GM06990 (cell line): ENCODE measurements at regions not wholly inside any gene's neighbourhood (a gene's known extent, or its start where the extent isn't known, plus 50 kb on each side); places are given as distances from the start of the nearest gene placed in this dataset.

Source experiments
- DNase-seq: peaks from one replicate; pipeline ENCODE4 v3.0.0-alpha.2; 2011; ENCODE audit not compliant: insufficient read length; ENCODE audit errors: extremely low read depth
- H3K27me3 ChIP-seq: replicated peaks from 2 replicates; pipeline ENCODE4 v1.6.0; 2011; ENCODE audit warnings: low read length; ENCODE audit not compliant: control insufficient read depth, insufficient read depth
- H3K36me3 ChIP-seq: 2 replicates; pipeline ENCODE4 v1.5.1; 2011; ENCODE audit warnings: low read length; ENCODE audit not compliant: control insufficient read depth, insufficient read depth
- H3K4me3 ChIP-seq: replicated peaks from 2 replicates; pipeline ENCODE4 v1.5.1; 2011; ENCODE audit warnings: low read depth, mild to moderate bottlenecking, control low read depth, low read length
- TF ChIP-seq, protein P1 (sequence below): IDR thresholded peaks from 2 replicates; pipeline ENCODE4 v1.5.1; 2011; ENCODE audit warnings: low read length, control low read depth, mild to moderate bottlenecking, inconsistent platforms; ENCODE audit not compliant: insufficient read depth, poor library complexity, severe bottlenecking

DNA sequence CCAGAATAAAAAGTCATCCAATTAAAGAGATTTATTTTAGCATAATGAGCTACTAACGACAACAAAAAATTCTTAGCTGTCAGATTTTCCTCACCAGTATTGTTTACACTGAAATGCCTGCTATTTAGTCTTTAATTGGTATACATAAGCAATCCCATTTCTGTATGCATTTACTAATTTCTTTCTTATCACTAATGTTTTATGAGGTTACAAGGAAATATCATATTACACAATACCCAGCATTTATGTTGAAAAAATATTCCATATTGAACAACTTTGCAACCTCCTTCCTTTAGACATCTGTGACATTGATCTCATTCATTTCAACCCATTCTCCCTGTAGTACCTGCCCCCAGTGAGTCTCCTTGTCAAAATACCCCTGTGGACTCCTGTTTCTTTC is 135.4 kb downstream of the SLITRK6 start:
- H3K36me3 ChIP-seq, result no peaks in the 10 kb centered on the region
- no peaks in the 10 kb centered on the region for H3K27me3 ChIP-seq
- TF ChIP-seq, protein P1, sequence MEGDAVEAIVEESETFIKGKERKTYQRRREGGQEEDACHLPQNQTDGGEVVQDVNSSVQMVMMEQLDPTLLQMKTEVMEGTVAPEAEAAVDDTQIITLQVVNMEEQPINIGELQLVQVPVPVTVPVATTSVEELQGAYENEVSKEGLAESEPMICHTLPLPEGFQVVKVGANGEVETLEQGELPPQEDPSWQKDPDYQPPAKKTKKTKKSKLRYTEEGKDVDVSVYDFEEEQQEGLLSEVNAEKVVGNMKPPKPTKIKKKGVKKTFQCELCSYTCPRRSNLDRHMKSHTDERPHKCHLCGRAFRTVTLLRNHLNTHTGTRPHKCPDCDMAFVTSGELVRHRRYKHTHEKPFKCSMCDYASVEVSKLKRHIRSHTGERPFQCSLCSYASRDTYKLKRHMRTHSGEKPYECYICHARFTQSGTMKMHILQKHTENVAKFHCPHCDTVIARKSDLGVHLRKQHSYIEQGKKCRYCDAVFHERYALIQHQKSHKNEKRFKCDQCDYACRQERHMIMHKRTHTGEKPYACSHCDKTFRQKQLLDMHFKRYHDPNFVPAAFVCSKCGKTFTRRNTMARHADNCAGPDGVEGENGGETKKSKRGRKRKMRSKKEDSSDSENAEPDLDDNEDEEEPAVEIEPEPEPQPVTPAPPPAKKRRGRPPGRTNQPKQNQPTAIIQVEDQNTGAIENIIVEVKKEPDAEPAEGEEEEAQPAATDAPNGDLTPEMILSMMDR, result no peak
- H3K4me3 ChIP-seq, result no peak overlapping the region
- no peak for DNase-seq

DNA sequence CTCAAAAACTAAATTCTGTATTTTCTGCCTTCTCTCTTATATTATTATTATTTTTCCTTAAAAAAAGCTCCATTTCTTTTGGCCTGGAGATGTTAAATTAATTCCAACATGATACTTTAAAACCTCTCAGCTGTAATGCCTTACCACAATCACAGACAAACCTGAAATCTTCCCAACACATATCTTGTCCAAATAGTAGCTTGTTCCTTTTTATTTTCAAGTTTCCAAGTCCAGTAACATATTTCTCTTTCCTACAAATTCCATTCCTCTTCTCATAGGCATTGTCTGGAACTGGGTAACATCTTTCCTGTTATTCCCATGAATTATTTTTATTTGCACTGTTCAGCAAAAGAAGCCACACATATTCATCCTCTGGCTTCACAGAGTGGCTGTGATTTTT is 137.0 kb downstream of the SLITRK6 start:
- TF ChIP-seq, protein P1, result no peak
- H3K36me3 ChIP-seq, result no peaks in the 10 kb centered on the region
- no peak for DNase-seq

DNA sequence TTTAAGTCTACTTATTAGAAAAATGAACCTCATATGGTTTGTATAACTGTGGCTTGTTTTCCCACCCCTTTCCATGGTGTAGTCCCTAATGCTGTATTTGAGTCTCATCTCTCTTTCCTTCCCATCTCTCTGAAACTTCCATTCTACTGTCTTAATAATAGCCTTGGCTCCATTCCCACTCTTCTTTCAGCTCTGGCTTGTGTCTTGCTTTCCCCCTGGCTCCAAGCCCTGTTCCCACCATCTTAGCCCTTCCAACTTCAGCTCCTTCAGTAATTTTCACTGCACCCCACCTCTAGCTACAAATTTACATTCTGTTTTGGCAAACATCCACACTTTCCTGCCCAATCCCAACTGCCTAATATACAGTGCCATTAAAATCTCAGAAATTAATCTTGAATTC is 137.5 kb downstream of the SLITRK6 start:
- TF ChIP-seq, protein P1, result no peak
- H3K4me3 ChIP-seq, result no peak overlapping the region
- DNase-seq, result no peak

More for the DNA sequence above, 137.0 kb downstream of the SLITRK6 start:
- Histone ChIP-seq H3K4me3 (no peak overlapping the region), H3K27me3 (no peaks in the 10 kb centered on the region)

DNA sequence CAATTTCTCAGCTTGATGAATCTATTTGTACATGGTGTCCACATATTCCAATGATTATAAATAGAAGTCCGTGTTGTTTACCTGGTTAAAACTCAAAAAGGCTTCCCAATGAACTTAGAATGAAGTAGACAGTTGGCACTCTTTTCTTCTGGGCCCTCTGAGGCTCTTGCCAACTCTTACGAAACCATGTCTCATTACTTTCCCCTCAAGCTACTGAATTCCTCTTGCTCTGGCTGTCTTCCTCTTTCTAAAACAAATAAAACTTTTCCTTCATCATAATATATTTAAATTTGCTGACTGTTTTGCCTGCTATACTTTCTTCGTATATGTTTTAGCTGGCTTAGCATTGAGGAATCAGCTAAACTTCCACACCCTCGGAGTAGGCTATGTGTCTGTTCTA is 139.7 kb downstream of the SLITRK6 start:
- Histone ChIP-seq H3K36me3 (no peaks in the 10 kb centered on the region), H3K4me3 (no peak overlapping the region), H3K27me3 (no peaks in the 10 kb centered on the region)
- TF ChIP-seq, protein P1, result no peak
- no peak for DNase-seq

More for the DNA sequence above, 137.5 kb downstream of the SLITRK6 start:
- Histone ChIP-seq H3K27me3 (no peaks in the 10 kb centered on the region), H3K36me3 (no peaks in the 10 kb centered on the region)

DNA sequence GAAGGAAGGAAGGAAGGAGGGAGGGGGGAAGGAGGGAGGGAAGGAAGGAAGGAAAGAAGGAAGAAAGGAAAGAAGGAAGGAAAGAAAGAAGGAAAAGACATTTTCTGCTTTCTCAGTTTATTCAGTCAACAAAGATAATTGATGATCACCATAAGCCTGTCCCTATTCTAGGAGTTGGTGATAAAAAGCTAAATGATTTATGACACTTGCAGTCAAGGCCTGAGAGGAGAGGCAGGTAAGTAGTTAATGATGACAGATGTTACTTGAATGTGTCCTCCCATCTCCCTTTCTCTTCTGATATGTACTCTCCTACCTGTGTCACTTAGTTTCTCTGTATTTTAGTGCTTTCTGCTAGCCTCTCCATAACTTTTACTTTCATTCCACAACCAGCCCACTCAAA is 141.3 kb downstream of the SLITRK6 start:
- H3K36me3 ChIP-seq, result no peaks in the 10 kb centered on the region
- DNase-seq, result no peak
- TF ChIP-seq, protein P1, result no peak
- no peaks in the 10 kb centered on the region for H3K27me3 ChIP-seq
- H3K4me3 ChIP-seq, result no peak overlapping the region

DNA sequence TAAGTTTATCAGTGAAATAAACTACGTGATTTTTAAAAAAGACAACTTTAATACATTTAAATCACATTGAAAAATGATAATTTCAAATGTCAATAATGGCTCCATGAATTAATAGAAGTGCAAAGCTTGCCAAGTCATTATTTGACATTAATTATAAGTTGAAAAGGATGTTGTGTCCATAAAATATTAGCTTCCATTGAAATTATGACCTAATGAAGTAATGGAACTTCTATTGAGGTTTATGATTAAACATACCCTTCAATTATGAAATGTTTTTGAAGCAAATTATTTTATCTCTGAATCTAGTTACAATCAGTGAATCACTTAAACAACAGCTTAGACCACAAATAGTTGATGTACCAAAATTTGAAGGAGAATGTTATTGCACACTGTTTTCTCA is 144.2 kb downstream of the SLITRK6 start:
- Histone ChIP-seq H3K4me3 (no peak overlapping the region), H3K27me3 (no peaks in the 10 kb centered on the region), H3K36me3 (no peaks in the 10 kb centered on the region)
- TF ChIP-seq, protein P1, result no peak
- DNase-seq, result no peak
